GM21723 (cell line): ENCODE measurements at regions not wholly inside any gene's neighbourhood (a gene's known extent, or its start where the extent isn't known, plus 50 kb on each side); places are given as distances from the start of the nearest gene placed in this dataset.
"Not testable (repeated sequence)": the region's sequence is repeated elsewhere in the genome, so short reads cannot be mapped to it uniquely, and the experiment has no call there.

Experiments
- ATAC-seq: cut with Tn5 transposase; IDR thresholded peaks from one replicate; pipeline ENCODE4 v1.9.1; 2021; ENCODE audit warnings: mild to moderate bottlenecking, moderate library complexity; ENCODE audit not compliant: unreplicated experiment

GRCh38 chr18:28287146-28287545 lies 110.2 kb upstream of the CDH2 start:
- no peak for ATAC-seq

GRCh38 chr18:28284132-28284531 lies 107.2 kb upstream of the CDH2 start:
- ATAC-seq: no peak

DNA sequence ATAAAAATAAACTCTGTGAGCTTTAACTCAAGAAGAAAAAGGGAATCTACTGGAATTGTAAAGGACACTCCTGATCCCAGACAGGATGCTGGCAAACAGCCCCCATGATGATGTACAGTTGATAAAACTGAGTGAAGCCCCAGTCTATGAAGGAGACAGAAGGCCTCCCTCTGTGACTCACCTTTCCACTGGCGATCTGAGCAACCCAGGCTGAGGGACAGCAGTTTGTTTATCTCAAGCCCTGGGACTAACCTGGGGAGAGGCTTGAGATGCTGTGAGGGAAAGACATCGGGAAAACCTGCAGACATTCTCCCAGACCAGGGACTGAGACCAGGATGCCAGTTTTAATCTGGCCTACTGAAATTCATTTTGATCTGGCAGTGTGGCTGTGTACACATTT lies 104.5 kb upstream of the CDH2 start:
- no peak for ATAC-seq

- ATAC-seq: no peak
Measured at GRCh38 chr18:28269750-28270149, 92.8 kb upstream of the CDH2 start.

DNA sequence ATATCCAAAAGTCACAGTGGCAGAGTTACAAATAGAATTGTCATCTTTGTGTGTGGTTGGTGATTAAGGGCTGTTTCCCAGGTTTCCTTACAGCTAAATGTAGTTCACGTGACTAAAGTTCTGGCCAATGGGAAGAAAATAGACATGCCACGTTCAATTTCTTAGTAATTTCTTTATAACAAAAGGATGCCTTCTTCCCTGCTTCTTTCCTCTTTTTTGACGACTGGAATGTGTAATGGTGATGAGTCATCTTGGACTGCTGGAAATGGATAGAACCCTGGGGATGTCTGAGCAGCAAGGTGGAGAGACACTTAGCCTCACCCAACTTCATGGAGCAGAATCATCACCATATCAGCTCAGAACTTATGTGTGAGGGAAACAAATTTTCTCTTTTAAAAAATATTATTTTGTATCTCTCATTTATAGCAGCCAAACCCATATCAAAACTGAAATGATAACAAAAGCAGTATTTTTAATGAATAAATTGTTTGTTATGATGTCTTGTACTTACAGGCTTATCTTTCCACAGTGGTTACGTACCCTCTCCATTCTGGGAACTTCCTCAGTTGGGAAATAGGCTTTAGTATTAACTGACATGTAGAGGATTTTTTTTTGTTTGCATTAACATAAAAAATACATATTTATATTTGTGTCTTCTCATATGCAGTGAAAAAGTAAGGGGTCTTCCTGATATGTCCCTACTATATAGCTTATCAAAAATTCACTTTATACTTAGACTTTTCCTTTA lies 91.1 kb upstream of the CDH2 start:
- ATAC-seq: no peak

GRCh38 chr18:28267276-28267675 lies 90.3 kb upstream of the CDH2 start:
- ATAC-seq: no peak

DNA sequence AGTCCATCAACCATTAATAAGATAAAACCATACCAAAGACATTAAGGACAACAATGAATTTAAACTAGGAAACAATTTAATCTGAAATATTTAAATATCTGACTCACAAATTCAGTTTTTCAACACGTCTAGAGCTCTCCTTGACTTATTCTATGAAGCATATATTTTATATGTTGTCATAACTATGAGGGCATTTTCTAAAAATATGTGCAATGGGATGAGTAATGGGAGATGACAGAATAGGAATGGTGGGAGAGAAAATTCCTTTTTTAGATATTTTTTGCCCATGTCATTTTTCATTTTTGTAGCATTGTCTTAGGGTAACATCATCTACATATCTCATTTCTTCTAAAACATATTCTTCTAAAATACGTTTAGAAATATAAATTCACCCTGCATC lies 79.2 kb upstream of the CDH2 start:
- no peak for ATAC-seq

DNA sequence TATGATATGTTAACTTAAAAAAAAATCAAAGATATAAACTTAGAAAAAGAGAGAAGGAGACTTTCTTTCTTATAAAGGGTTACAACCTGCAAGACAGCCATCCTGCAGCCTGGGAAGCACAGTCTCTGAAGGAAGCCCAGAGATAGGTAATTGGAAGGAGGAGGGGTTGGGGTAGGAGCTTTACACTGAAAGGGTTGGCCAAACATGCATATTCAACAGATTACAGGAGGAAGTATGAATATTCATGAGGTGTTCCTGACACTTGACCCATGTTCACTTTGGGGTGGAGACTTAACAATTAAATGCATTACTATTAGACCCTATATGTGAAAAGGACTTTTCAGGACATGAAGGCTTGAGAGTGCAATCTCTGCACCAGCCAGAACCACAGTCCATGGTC lies 71.7 kb upstream of the CDH2 start:
- no peak for ATAC-seq

DNA sequence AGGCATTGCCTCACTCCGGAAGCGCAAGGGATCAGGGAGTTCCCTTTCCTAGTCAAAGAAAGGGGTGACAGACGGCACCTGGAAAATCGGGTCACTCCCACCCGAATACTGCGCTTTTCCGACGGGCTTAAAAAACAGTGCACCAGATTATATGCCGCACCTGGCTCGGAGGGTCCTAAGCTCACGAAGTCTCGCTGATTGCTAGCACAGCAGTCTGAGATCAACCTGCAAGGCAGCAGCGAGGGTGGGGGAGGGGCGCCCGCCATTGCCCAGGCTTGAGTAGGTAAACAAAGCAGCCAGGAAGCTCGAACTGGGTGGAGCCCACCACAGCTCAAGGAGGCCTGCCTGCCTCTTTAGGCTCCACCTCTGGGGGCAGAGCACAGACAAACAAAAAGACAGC lies 63.7 kb upstream of the CDH2 start:
- not testable (repeated sequence) for ATAC-seq

DNA sequence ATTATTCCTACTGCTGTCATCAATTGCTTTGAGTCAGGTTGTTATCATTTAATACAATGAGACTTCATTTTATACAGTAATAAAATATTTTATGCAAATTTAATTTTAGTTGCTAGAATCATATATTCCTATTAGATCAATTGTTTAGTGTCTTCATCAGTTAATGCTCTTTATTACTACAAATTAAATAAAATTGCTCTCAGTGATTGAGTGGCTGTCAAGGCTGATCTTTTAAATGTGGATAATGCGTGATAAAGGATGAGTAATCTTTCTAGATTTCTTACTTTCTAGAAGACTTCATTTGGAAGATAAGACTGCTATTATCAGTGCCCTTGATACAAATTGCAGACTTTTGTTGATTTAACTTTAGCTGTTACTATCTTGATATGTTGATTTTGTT lies 59.6 kb upstream of the CDH2 start:
- no peak for ATAC-seq
